Erythroblast (primary cell): ENCODE measurements at regions not wholly inside any gene's neighbourhood (a gene's known extent, or its start where the extent isn't known, plus 50 kb on each side); places are given as distances from the start of the nearest gene placed in this dataset.

Experiments
- GATA1 ChIP-seq: IDR thresholded peaks from 2 replicates; pipeline ENCODE4 v1.6.1; 2011; ENCODE audit warnings: low read depth, mild to moderate bottlenecking, control low read depth, low read length, moderate library complexity
- POLR2A ChIP-seq: IDR thresholded peaks from 2 replicates; pipeline ENCODE4 v1.6.1; 2011; ENCODE audit warnings: mild to moderate bottlenecking, low read length

- TF ChIP-seq POLR2A (no peak), GATA1 (no peak)
These were observed 135.9 kb downstream of the ITGB8 start for GRCh38 chr7:20466543-20467021.
